Esophagus mucosa (tissue), 1 donor: ENCODE measurements at regions not wholly inside any gene's neighbourhood (a gene's known extent, or its start where the extent isn't known, plus 50 kb on each side); places are given as distances from the start of the nearest gene placed in this dataset.
"Not testable (repeated sequence)": the region's sequence is repeated elsewhere in the genome, so short reads cannot be mapped to it uniquely, and the experiment has no call there.

ENCODE experiments used
- ATAC-seq: fragments of 200-7000 bp; cut with Tn5 transposase; one replicate; pipeline ENCODE4 v1.9.1; 2020
- donor health status: DM: yes; HTN: yes; CAD: no.

GRCh38 chr12:126038434-126038833 lies 973.2 kb downstream of the AACS start:
- no peak for ATAC-seq

- no peak for ATAC-seq
These were observed 975.1 kb downstream of the AACS start for GRCh38 chr12:126040307-126040706.

GRCh38 chr12:126042286-126042685 lies 977.1 kb downstream of the AACS start:
- ATAC-seq: no peak

GRCh38 chr12:126049501-126049900 lies 984.3 kb downstream of the AACS start:
- ATAC-seq: not testable (repeated sequence)

- ATAC-seq: peak; percentile 95
These were observed 986.4 kb downstream of the AACS start for GRCh38 chr12:126051611-126052107.

- ATAC-seq: peak; percentile 73
These were observed 990.3 kb downstream of the AACS start for GRCh38 chr12:126055521-126055920.

- no peak for ATAC-seq
These were observed 996.5 kb downstream of the AACS start for GRCh38 chr12:126061777-126062176.

GRCh38 chr12:126064028-126064427 lies 998.8 kb downstream of the AACS start:
- ATAC-seq: no peak

- no peak for ATAC-seq
These were observed 1002.5 kb downstream of the AACS start for GRCh38 chr12:126067626-126068329.

GRCh38 chr12:126069549-126070165 lies 1004.4 kb downstream of the AACS start:
- peak; percentile 64 for ATAC-seq

- ATAC-seq: no peak
These were observed 1011.3 kb downstream of the AACS start for GRCh38 chr12:126076515-126076914.

- ATAC-seq: no peak
These were observed 1018.7 kb downstream of the AACS start for GRCh38 chr12:126083926-126084325.

- no peak for ATAC-seq
These were observed 1019.2 kb downstream of the AACS start for GRCh38 chr12:126084480-126084879.

GRCh38 chr12:126086242-126086641 lies 1021.0 kb downstream of the AACS start:
- no peak for ATAC-seq

GRCh38 chr12:126087692-126088091 lies 1022.5 kb downstream of the AACS start:
- ATAC-seq: no peak

GRCh38 chr12:126093908-126094307 lies 1028.7 kb downstream of the AACS start:
- ATAC-seq: no peak

GRCh38 chr12:126095748-126096510 lies 1030.7 kb downstream of the AACS start:
- ATAC-seq: no peak

- no peak for ATAC-seq
These were observed 1041.5 kb downstream of the AACS start for GRCh38 chr12:126106706-126107105.

GRCh38 chr12:126107659-126108058 lies 1042.4 kb downstream of the AACS start:
- no peak for ATAC-seq

GRCh38 chr12:126108247-126108646 lies 1043.0 kb downstream of the AACS start:
- ATAC-seq: no peak

- ATAC-seq: no peak
These were observed 1046.9 kb downstream of the AACS start for GRCh38 chr12:126112141-126112540.

- no peak for ATAC-seq
These were observed 1047.6 kb downstream of the AACS start for GRCh38 chr12:126112849-126113248.

GRCh38 chr12:126114441-126114840 lies 1049.2 kb downstream of the AACS start:
- ATAC-seq: no peak

- ATAC-seq: no peak
These were observed 1052.3 kb downstream of the AACS start for GRCh38 chr12:126117502-126117901.
